Thoracic aorta (tissue), 2 donors: ENCODE measurements at regions not wholly inside any gene's neighbourhood (a gene's known extent, or its start where the extent isn't known, plus 50 kb on each side); places are given as distances from the start of the nearest gene placed in this dataset.
A peak's percentile ranks its signal among the peaks of the same experiment; 100 is the strongest.

Experiments used
- ATAC-seq: fragments of 150-250 bp; one replicate; pipeline ENCODE4 v1.8.0; 2017; ENCODE audit warnings: low read depth; ENCODE audit not compliant: insufficient number of reproducible peaks, low FRiP score
- DNase-seq: peaks from one replicate; pipeline ENCODE4 v3.0.0-alpha.2; 2020; ENCODE audit warnings: low spot score
- H3K27ac ChIP-seq, 2 donors: fragments of 200-600 bp; sonication (generic); 1 replicate in 1 of 2; 2 replicates in 1 of 2; pipeline ENCODE4 v1.5.1; 2016; ENCODE audit warnings: mild to moderate bottlenecking in 2 of 2, moderate library complexity in 2 of 2
- H3K27me3 ChIP-seq: fragments of 200-600 bp; sonication (generic); replicated peaks from 2 replicates; pipeline ENCODE4 v1.6.0; 2016; ENCODE audit warnings: mild to moderate bottlenecking; ENCODE audit not compliant: insufficient read depth
- H3K36me3 ChIP-seq: fragments of 200-600 bp; sonication (generic); one replicate; pipeline ENCODE4 v1.5.1; 2016
- H3K4me1 ChIP-seq, 2 donors: fragments of 200-600 bp; sonication (generic); 1 replicate in 1 of 2; 2 replicates in 1 of 2; pipeline versions ENCODE4 v1.5.1 to v1.6.0; 2016; ENCODE audit warnings: low read depth in 2 of 2, mild to moderate bottlenecking in 1 of 2; ENCODE audit not compliant: control insufficient read depth in 1 of 2
- H3K4me3 ChIP-seq: fragments of 200-600 bp; sonication (generic); 2 replicates; pipeline ENCODE4 v1.5.1; 2016; ENCODE audit warnings: mild to moderate bottlenecking
- H3K9me3 ChIP-seq: fragments of 200-600 bp; sonication (generic); 2 replicates; pipeline ENCODE4 v1.5.1; 2016
- TF ChIP-seq, protein P1 (sequence below): fragments of 200-600 bp; sonication (generic); IDR thresholded peaks from one replicate; pipeline ENCODE4 v1.5.1; 2019; ENCODE audit warnings: antibody characterized with exemption

DNA sequence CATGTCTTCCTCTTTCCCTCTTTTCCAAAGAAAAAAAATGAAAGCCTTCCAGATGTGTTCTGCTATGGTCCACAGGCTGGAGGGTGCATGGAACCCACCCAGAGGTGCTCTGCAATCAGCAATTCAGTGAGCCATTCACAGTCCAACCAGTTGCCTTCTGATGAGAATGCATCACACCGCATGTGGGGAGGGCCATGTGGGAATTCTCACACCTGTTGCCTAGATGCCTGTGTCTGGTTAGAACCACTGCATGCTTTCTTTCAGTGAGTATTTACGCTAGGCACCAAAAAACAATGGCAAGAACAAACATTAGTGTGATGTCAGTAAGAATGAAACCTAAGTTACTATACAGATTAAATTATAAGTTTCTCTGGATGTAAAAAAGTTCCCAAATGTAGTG lies 311.6 kb upstream of the CDYL start:
- DNase-seq (no peak), ATAC-seq (no peak)
- H3K4me1 ChIP-seq, result peaks cover 7 to 16% of the 10 kb centered on the region in 2 donors
- no peak overlapping the region for H3K27ac ChIP-seq
- H3K27me3 ChIP-seq, result no peaks in the 10 kb centered on the region
- no peak overlapping the region for H3K4me3 ChIP-seq
- TF ChIP-seq, protein P1, sequence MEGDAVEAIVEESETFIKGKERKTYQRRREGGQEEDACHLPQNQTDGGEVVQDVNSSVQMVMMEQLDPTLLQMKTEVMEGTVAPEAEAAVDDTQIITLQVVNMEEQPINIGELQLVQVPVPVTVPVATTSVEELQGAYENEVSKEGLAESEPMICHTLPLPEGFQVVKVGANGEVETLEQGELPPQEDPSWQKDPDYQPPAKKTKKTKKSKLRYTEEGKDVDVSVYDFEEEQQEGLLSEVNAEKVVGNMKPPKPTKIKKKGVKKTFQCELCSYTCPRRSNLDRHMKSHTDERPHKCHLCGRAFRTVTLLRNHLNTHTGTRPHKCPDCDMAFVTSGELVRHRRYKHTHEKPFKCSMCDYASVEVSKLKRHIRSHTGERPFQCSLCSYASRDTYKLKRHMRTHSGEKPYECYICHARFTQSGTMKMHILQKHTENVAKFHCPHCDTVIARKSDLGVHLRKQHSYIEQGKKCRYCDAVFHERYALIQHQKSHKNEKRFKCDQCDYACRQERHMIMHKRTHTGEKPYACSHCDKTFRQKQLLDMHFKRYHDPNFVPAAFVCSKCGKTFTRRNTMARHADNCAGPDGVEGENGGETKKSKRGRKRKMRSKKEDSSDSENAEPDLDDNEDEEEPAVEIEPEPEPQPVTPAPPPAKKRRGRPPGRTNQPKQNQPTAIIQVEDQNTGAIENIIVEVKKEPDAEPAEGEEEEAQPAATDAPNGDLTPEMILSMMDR, result no peak
- H3K36me3 ChIP-seq, result no peaks in the 10 kb centered on the region
- H3K9me3 ChIP-seq, result no peaks in the 10 kb centered on the region

- no peak for DNase-seq
- ATAC-seq, result no peak
- H3K27me3 ChIP-seq, result no peaks in the 10 kb centered on the region
- no peak overlapping the region for H3K27ac ChIP-seq
- TF ChIP-seq, protein P1, result no peak
- peaks cover 7 to 26% of the 10 kb centered on the region in 2 donors for H3K4me1 ChIP-seq
- H3K9me3 ChIP-seq, result no peaks in the 10 kb centered on the region
- H3K36me3 ChIP-seq, result no peaks in the 10 kb centered on the region
- no peak overlapping the region for H3K4me3 ChIP-seq
These were observed 313.0 kb upstream of the CDYL start for GRCh38 chr6:4463236-4463635.

DNA sequence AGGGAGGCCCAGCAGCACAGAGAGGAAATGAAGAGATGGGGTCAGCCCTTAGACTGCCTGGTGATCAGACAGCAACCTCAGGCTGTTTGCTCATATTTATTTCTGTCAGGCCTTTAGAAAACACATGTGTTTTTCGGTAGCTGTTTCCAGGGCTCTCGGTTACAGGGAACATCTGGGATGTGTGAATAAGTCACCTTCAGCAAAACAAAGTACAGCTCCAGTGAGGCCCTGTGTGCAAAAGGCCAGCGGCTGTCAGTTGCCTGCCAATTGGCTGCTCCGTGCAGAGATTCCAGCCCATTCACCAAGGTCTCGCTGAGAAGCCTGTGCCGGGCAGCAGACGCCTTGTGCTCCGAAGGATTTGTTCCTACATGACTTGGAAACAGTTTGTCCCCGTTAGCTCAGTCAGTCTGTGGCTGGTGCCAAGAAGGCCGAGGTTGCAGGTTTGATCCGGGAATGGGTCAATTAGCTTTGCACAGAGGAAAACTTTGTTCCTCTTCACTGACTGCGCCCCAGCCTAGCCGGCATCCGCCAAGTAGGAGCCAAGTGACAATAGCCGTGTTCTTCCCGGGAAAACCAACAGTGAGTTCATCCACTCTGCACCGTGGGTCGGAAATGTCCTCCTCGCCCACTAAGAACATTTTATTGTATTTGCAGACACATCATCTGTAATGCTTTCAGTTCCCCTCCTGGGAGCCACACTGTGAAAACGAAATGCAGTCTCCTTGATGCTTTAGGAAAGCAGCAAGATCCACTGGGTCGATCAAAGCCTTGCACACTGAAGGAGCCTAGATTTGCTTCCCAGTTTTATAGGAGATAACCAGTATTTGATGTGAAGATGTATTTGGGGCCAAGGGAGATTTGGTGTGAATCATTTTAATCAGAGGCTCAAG lies 315.4 kb upstream of the CDYL start:
- peak overlapping the region; percentile 21 for H3K4me3 ChIP-seq
- DNase-seq (peak; percentile 25), ATAC-seq (peak; percentile 54)
- no peaks in the 10 kb centered on the region for H3K9me3 ChIP-seq
- peak overlapping the region; percentile 61 to 75 for H3K27ac ChIP-seq
- H3K27me3 ChIP-seq, result no peaks in the 10 kb centered on the region
- no peaks in the 10 kb centered on the region for H3K36me3 ChIP-seq
- peaks cover 7 to 20% of the 10 kb centered on the region in 2 donors for H3K4me1 ChIP-seq
- TF ChIP-seq, protein P1, result no peak

- Histone ChIP-seq H3K9me3 (no peaks in the 10 kb centered on the region), H3K4me1 (peaks cover 7 to 20% of the 10 kb centered on the region in 2 donors), H3K36me3 (no peaks in the 10 kb centered on the region), H3K27me3 (no peaks in the 10 kb centered on the region), H3K27ac (peak overlapping the region; percentile 61 to 75), H3K4me3 (no peak overlapping the region)
- TF ChIP-seq, protein P1, result no peak
- DNase-seq (no peak), ATAC-seq (no peak)
These were observed 316.2 kb upstream of the CDYL start for GRCh38 chr6:4459996-4460395.

DNA sequence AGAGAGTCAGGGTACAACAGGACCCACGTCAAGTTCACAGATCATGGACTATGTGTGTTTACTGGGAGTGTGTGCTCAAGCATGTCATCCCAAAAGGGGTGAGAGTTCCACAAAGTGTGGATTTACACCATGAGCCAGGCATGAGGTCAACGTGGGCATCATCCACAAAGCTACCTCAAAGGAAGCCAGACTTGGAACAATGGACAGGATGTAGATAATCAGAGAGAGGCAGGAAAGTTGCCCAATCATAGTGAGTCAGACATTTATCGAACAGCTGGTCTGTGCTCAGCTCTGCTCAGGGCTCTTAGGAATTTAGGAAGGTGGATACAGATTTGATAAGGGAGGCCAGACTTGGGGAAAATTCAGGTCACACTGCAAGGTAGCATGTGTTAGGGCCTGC lies 317.2 kb upstream of the CDYL start:
- TF ChIP-seq, protein P1, result no peak
- Histone ChIP-seq H3K36me3 (no peaks in the 10 kb centered on the region), H3K4me3 (no peak overlapping the region), H3K27ac (peak overlapping the region in 1 of 2 donors; percentile 75), H3K27me3 (no peaks in the 10 kb centered on the region), H3K4me1 (peaks cover 7 to 20% of the 10 kb centered on the region in 2 donors), H3K9me3 (no peaks in the 10 kb centered on the region)
- ATAC-seq (peak; percentile 45), DNase-seq (no peak)
